HG02981 (cell line): ENCODE measurements at regions not wholly inside any gene's neighbourhood (a gene's known extent, or its start where the extent isn't known, plus 50 kb on each side); places are given as distances from the start of the nearest gene placed in this dataset.

Experiments
- ATAC-seq: cut with Tn5 transposase; IDR thresholded peaks from one replicate; pipeline ENCODE4 v1.9.1; 2021; ENCODE audit warnings: mild to moderate bottlenecking, moderate library complexity; ENCODE audit not compliant: unreplicated experiment

DNA sequence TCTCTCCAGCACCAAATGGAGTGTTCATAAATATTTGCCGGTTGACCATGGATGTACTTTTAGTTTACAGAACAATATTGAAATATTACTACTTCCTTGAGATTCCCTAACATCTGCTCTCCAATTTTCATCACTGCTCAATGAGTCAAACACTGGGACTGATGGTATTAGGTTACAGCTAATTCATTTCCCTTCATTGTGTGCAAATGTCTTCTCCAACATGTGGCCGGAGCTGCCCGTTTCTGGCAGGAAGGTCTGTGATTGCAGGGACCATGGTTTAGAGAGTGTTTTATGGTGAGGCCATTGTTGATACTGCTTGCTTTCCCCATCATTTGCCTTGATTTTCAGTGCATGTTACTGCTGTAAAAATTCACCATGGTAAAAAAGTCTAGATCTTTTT lies 209.3 kb downstream of the HS3ST3B1 start:
- ATAC-seq, result no peak

DNA sequence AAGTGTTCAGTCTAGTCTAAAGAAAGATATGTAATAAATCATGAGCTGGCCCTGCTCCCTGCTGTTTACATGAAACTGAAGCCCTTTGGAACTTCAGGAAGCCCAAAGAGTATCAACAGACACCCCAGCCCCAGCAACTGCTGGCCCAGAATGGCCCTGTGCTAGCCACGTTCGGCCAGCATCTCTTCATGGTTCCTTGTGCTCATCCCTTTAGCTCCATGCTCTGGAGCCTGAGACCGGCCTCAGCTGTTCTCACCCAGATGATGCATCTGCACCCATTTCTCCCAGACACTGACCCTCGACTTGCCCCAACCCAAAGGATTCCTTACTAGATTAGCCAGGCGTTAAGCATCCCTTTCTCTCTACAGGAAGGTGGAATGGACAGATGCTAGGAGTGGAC lies 207.3 kb downstream of the HS3ST3B1 start:
- no peak for ATAC-seq

DNA sequence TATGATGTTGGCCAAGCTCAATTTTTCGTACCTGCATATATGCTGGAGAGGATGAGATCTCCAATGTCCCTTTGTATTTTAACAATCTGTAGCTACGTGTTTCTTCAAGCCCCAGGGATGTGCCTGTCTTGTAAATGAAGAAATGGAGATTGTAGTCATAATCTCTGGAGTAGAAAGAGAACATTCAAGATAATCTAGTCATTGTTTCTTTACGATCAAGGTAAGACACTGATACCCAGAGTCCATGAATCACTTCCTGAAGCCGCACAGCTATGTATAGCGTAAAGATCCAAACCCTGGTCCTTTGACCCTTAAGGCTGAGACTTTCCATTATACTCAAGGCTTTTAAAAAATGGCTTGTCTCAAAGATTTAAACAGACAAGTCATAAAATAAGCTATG lies 205.5 kb downstream of the HS3ST3B1 start:
- no peak for ATAC-seq

DNA sequence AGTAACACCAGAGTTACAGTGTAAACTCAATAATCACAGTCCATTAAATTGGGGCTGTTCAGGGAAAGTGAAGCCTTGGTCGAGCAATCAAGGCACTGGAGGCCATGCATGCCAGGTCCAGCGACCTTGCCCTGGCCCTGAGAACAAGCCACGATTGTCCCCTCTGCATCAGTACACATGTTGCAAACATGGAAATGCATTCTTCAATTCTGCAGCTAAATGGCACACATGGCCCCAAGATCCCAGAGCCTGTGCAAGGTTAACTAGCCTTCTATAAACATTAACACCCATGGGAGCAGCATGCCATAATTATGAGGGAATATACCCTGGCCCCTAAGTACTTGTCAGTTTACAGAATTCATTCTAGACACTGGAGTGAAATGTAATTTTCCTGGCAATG lies 204.7 kb downstream of the HS3ST3B1 start:
- no peak for ATAC-seq

DNA sequence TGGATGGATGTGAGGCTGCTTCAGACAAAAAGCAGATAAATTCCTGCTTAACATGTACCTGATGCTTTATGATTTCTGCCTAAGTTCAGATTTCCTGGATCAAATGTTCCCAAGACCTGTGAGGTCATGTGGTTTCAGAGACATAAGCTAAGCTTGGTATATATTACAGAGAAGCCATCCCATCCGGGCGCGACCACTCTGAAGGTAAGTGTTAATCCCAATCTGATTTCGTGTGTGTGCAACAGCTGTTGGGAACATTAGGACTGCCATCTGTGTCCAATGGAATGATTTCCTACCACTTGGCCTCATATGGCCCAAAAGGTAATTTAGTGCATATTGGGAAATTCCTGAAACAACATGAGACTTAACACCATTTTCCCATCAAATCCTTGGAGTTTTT lies 199.1 kb downstream of the HS3ST3B1 start:
- ATAC-seq, result no peak

DNA sequence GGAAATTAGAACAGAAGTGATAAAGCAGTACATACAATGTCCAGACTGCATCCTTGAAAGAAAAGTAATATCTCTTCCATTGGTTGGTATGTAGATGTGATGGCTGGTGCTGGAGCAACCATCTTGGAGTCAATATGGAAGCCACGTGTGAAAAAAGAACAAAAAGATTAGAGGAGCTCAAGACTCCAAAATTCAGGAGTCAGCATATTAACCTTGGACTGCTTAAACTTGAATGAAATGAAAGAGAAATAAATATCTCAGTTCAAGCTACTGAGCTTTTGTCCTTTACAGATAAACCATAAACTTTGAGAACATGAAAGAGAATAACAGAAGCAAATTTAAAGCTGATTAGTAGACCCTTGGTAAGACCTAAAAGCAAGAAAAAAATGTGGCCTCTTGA lies 197.9 kb downstream of the HS3ST3B1 start:
- ATAC-seq, result no peak

DNA sequence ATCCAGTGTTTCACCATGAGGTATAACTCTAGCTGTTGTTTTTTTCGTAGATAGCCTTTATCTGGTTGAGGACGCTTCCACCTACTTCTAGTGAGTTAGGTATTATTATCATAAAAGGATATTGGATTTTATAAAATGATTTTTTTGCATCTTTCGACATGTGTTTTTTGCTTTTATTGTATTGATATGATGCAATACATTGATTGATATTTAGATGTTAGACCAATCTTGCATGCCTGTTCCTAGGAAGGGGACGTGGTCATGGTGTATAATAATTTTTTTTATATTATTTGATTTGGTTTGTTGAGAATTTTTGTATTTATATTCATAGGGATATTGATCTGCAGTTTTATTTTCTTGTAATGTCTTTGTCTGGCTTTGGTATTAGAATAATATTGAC lies 193.3 kb downstream of the HS3ST3B1 start:
- no peak for ATAC-seq

DNA sequence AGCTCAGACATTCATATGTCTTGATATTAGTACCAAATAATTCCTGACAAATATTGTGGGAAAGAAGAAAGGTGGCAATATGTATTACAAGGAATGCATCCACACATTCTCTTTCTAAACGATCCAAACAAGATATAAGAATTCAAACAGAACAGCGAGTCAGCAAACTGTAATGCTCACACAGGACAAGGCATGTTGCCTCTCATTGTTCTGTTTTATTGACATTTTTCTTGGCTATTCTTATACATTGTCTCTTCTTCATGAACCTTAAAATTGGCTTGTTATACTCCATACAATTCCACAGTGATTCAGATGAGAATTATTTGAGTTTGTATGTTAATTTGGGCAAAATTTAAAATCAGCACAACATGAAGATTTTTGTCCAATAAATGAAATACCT lies 189.1 kb downstream of the HS3ST3B1 start:
- ATAC-seq, result no peak

DNA sequence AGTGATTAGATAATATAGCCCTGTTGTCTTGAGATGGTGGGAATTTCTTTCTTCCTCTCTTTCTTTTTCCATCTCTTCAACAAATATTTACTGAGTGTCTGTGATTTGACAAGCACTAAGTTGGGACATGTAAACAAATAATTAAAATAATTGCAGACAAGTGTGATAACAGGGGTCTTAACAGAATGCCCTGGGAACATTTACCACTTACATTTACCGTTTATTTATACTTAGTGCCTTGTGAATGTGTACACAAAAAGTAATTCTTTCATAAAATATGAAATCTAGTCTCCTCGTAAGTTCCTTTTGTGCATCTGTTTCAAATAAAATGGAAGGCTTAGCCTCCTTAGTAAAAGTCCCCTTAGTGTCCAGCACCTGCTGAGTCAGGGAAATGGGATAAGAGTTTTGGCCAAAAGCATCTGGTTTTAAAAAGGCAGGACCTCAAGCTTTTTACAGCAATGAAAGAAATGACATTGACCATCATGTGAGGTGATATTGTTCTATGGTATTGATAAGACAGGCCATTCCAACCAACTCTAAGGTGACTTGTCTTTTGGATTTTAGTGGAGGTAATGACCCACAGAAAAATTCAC lies 188.2 kb downstream of the HS3ST3B1 start:
- ATAC-seq, result no peak

DNA sequence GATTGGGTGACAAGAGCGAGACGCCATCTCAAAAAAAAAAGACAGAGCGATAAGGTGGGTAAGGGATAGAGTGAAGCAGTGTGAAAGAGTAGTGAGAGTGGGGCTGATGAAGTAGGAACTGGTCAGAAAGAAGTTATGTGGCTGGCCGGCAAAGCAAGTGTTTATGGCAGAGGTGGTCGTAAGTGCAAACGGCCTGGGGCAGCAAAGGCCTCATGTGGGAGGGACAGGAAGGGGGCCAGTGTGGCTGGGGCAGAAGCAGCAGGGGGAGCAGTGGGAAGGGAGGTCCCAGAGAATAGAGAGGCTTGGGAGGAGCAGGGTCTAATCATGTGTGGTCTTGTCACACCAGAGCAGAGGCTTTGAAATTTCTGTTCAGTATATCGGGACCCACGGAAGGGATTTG lies 186.2 kb downstream of the HS3ST3B1 start:
- no peak for ATAC-seq

DNA sequence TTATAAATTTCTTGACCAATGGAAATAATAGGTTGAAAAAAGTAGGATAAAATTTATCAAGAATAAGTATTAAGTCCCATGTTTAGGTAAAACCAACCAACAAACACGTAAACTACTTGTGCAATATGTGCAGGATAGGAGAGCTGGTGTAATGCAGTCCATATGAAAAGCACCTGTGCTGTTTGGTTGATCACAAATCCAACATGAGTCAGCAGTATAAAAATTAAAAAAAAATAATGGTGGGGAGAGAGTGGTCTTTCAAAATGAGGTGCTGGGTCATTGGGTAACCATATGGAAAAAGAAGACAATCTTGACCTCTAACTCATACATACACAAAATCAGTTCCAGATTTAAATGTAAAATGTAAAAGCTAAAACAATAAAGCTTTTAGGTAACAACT lies 181.8 kb downstream of the HS3ST3B1 start:
- ATAC-seq, result no peak

DNA sequence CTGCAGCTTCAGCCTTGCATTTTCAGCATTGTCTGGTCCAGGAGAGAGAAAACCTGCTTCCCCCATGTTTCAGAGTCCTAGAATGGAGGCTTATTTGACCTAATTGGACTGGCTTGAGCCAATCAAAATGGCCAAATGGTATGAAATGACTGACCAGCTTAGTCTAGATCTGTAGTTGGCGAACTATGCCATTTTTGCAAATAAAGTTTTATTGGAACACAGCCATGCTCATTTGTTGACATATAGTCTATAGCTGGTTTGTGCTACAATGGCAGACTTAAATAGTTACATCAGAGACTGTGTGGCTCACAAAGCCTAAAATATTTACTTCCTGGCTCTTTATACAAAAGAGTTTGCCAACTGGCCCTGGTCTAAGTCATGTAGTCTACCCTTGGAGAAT lies 180.8 kb downstream of the HS3ST3B1 start:
- no peak for ATAC-seq

DNA sequence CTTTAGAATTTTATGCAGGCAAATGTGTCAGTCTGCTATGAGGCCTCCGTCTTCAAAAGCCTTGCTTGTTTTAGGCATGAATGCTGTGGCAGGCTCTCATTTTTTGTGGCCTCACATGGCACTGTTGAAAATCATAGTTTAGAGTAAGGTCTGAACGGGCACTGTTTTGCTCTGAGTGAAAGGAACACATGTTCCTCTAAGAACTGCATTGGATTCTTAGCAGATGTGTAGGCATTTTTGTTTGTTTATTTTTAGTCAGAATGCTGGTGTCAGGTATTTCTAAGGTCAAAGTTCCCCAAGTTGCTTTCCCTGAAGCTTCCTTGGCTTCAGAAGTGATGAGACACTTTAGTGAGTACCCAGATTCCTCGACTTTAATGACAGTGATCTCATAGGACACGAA lies 173.7 kb downstream of the HS3ST3B1 start:
- ATAC-seq, result no peak

DNA sequence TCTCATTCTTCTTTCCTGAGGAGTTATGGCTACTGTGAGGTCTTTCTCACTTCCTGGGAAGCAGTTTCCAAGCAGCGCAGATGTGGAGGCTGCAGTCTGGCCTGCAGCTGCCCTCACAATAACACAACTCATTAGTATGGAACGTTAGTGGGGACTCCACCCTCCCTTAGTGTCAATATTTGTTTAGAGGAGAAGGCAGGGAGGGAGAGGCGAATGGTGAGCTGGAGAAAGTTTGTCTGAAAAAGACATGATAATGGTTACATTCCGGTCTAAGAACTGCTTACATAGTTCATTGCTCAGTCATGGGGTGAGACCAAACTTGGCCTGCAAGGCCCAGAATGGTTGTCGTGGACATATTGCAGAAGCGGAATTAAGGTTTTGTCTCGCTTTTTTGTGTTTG lies 170.2 kb downstream of the HS3ST3B1 start:
- no peak for ATAC-seq

DNA sequence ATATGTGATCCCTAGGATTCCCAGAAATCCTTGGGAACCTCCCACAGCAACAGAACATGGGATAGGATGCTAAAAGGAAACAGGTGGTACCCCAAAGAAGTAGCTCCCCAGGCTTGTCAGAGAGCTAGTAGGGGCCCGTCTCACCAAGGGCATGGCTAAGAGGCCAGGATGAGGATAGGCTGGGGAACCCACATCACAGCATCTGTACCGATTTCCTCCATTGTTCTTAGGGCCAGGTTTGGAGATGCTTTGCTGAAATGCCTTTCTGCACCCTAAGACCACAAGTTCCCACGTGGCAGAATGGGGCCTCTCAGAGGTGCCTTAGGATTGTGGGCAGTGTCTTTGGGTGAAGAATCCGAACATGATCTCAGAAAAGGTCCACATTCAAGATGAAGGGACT lies 169.5 kb downstream of the HS3ST3B1 start:
- no peak for ATAC-seq

DNA sequence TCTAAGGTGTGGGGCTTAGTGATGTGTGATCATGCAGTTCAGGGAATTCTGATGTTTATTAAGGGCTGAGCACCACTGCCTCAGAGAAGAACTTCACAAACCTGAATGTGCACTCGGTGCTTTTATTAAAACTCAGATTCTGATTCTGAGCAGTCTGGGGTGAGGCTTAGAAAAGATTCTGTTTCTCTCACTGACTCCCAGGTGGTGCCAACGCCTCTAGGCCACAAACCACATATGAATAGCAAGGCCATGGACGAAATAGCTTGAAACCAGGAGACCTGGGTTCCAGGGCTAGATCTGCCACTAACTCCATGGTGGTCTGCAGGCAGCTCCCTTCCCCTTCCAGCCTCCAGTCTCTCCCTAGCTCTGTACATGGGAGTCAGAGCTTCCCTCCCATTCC lies 169.1 kb downstream of the HS3ST3B1 start:
- no peak for ATAC-seq

DNA sequence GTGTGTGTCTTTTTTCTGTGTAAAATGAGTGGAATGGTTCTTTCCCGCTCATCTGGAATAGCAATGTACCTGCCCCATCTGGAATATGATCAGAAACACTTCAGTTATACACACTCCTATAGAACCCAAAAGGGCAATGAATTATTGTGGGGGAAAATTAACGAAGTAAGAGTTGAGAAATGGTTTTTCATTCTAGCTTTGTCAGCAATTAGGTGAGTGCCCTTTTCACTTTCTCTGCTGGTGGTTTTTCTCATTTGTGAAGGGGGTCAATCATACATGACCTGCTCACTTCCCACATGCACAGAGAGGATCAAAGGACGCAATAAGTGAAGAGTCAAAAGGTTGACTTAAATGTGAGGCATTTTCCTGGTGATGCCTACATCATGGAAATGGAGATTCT lies 168.0 kb downstream of the HS3ST3B1 start:
- ATAC-seq, result no peak

DNA sequence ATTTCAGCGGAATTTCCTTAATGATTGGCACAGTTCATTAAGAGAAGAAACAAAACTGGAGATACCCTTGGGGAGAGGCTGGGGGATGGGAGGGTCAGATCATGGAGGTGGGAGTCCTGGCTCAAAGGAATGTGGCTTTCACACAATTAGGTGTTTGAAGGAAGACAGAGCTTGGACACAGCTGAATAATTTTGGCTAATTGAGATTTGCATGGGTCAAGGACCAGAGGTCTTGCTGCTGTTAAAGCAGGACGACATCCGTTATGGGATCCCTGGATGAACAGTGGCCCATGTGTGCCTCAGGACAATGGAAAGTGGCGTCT lies 160.3 kb downstream of the HS3ST3B1 start:
- ATAC-seq, result no peak

DNA sequence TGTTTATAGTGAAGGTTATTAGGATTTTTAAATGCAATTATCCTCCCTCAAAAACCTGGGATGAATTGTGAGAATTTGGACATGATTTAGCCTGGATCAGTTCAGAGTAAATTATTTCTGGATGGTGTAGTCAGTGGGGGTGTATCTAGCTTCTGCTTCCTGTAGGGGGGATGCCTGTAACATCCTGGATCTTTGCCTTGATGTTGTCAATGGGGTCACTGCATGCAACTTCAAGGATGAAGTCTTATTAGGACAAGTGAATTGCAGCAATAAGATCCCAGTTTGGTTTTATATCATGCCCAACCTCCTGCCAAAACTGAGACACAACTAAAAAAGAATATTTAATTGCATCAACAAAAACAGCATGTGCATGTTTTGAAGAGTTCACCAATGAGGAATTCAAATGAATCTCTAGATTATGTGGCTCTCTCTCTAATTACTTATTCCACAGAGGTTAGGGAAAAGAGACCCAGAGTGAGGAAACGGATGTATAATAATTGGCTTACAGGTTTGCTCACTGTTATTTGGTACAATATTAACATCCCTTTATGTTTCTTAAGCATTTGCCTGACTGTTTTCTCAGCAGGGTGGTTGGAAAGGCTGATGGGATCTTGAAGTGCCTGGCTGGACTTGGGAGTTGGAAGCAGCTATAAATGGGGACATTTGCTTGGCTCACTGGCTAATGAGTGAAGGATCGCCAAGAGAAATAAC lies 159.8 kb downstream of the HS3ST3B1 start:
- ATAC-seq, result no peak

DNA sequence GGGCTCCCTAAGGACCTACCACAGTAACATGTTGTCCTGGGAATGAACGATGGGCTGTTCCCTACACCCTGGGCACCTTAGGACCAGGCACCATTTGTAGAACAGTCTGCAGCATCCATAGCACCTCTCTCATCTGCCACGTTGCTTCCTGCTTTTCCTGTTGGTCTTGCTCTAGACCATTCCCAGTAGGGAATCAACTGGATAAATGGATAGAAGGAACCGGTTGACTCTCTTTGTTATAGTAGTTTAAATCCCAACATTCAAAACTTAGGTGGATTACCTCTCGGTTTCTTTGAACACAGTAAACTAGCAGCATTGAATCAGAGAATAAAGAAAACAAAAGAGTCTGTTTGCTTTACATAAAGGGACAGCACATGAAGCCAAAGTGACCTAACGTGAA lies 159.1 kb downstream of the HS3ST3B1 start:
- ATAC-seq, result no peak

DNA sequence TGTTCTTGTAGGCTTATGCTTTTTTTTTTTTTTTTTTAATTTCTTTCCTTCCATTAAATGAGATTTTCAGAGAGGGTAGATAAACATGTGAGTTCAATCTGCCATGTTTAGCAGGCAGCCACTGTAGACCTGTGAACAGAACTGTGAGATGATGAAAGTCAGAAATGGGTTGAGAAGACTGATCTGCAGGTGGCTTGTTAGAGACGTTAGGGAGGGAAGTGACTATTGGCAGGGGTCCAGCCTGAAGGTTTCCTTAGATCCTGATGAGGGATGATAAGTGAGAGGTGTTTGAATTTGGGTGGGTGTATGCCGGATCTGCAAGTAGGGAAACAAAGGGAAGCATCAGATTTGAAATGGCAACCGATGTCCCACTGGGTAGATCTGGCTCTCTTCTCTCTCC lies 157.8 kb downstream of the HS3ST3B1 start:
- ATAC-seq, result no peak

DNA sequence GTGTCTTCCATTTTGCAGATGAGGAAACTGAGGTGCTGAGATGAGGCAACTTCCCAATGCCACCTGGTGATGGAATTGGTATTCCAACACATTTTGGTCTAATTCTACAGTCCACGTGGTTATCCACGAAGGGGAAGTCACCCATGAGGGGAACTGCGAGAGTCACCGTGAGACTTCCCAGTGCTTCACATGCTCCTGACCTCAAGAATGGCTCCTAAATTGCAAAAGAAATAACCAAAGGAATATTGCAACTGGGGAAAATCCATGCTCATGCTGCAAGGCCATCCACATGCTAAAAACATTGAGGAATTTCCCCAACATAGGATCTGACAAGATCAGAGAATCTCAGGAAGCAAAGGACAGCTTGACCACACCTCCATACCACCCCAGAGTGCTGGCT lies 153.9 kb downstream of the HS3ST3B1 start:
- no peak for ATAC-seq

DNA sequence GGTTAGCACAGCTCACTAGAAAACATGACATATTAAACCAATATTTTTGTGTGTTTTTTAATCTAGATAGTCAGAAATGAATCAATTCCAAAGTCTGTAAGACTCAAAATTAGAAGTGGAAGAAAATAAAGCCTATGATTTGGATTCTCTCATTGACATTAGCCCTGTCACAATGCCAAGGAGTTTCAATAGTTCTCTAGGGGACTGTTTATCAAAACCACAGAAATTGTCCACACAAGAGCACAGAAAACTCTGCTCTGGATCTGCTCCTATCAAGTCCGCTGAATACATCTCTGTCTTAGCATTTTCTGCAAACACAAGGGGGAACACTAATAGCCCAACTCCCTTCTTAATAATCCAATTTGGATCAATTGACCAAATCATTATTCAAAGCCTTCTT lies 152.0 kb downstream of the HS3ST3B1 start:
- no peak for ATAC-seq
